K562 (cell line): ENCODE measurements at regions not wholly inside any gene's neighbourhood (a gene's known extent, or its start where the extent isn't known, plus 50 kb on each side); places are given as distances from the start of the nearest gene placed in this dataset.

Experiments
- ERF ChIP-seq: fragments of 450-650 bp; formaldehyde crosslinking; IDR thresholded peaks from 2 replicates; pipeline ENCODE4 v1.4.0; 2020; ENCODE audit warnings: mild to moderate bottlenecking, mixed read lengths
- GTF2F1 ChIP-seq: IDR thresholded peaks from 2 replicates; pipeline ENCODE4 v1.6.1; 2011; ENCODE audit warnings: low read depth, low read length, improper control_type of control experiment
- NCOA2 ChIP-seq, 2 experiments: fragments of 450-650 bp; IDR thresholded peaks; 2 replicates each; pipeline ENCODE4 v1.6.1; 2018; ENCODE audit warnings: mild to moderate bottlenecking in 2 of 2, moderate library complexity in 1 of 2; ENCODE audit not compliant: partially characterized antibody in 2 of 2
- RHOXF2B ChIP-seq: fragments of 250-450 bp; sonication (Bioruptor Pico); conservative IDR thresholded peaks from 2 replicates; pipeline ENCODE4 v1.5.1; 2021
- ZNF140 ChIP-seq: fragments of 250-450 bp; sonication (Bioruptor Pico); IDR thresholded peaks from 2 replicates; pipeline ENCODE4 v1.8.0; 2021; ENCODE audit warnings: moderate library complexity, mild to moderate bottlenecking, inconsistent platforms
- TF ChIP-seq, protein P1 (sequence below): fragments of 200-800 bp; sonication (Bioruptor generic); IDR thresholded peaks from 2 replicates; pipeline ENCODE4 v1.6.1; 2016; ENCODE audit warnings: missing genetic modification characterization, missing compliant biosample characterization

DNA sequence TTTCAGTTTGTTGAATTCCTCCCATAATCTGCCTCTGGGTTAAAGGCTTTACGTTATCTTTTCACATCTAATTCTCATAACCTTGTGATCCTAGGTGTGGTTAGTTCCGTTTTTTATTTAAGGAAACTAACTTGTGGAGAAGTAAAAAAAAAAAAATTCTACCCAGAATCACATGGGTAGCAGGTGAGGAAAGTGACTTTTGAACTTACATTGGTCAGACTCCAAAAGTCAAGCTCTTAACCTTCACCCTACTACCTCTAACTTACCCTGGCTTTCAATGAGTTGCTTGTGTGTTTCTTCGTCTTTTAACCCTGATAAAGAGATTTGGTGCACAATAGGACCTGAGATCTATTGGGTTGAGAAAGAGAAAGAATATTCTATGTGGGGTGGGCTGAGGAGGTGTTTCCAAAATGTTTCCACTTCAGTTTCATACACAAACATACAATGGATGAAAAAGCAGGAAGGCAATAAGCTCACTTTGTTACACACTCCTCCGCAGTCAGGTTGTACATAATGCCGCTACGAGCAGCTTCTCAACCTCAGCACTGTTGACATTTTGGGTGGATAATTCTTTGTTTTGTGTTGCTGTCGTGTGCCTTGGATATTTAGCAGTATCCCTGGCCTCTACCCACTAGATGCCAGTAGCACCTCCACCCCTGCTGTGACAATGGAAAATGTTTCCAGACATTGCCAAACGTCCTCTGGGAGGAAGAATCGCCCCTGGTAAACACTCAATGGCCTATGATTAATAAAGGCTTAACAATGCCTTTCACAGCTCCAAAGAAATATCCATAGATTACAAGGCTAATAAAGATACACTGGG, 193.0 kb upstream of the ZNF217 start (continued):
- TF ChIP-seq, protein P1, sequence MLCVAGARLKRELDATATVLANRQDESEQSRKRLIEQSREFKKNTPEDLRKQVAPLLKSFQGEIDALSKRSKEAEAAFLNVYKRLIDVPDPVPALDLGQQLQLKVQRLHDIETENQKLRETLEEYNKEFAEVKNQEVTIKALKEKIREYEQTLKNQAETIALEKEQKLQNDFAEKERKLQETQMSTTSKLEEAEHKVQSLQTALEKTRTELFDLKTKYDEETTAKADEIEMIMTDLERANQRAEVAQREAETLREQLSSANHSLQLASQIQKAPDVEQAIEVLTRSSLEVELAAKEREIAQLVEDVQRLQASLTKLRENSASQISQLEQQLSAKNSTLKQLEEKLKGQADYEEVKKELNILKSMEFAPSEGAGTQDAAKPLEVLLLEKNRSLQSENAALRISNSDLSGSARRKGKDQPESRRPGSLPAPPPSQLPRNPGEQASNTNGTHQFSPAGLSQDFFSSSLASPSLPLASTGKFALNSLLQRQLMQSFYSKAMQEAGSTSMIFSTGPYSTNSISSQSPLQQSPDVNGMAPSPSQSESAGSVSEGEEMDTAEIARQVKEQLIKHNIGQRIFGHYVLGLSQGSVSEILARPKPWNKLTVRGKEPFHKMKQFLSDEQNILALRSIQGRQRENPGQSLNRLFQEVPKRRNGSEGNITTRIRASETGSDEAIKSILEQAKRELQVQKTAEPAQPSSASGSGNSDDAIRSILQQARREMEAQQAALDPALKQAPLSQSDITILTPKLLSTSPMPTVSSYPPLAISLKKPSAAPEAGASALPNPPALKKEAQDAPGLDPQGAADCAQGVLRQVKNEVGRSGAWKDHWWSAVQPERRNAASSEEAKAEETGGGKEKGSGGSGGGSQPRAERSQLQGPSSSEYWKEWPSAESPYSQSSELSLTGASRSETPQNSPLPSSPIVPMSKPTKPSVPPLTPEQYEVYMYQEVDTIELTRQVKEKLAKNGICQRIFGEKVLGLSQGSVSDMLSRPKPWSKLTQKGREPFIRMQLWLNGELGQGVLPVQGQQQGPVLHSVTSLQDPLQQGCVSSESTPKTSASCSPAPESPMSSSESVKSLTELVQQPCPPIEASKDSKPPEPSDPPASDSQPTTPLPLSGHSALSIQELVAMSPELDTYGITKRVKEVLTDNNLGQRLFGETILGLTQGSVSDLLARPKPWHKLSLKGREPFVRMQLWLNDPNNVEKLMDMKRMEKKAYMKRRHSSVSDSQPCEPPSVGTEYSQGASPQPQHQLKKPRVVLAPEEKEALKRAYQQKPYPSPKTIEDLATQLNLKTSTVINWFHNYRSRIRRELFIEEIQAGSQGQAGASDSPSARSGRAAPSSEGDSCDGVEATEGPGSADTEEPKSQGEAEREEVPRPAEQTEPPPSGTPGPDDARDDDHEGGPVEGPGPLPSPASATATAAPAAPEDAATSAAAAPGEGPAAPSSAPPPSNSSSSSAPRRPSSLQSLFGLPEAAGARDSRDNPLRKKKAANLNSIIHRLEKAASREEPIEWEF (CRISPR knock-in tag), result no peak
- TF ChIP-seq RHOXF2B (CRISPR knock-in tag), result no peak
- TF ChIP-seq ERF (CRISPR knock-in tag), result no peak
- no peak for TF ChIP-seq GTF2F1
- TF ChIP-seq NCOA2 (IDR thresholded peaks at IDR 0.05; ENCODE audit: partially characterized antibody in 2 of 2), result no peak
- no peak for TF ChIP-seq ZNF140 (CRISPR knock-in tag)
